ENCODE measurements at regions not wholly inside any gene's neighbourhood (a gene's known extent, or its start where the extent isn't known, plus 50 kb on each side); places are given as distances from the start of the nearest gene placed in this dataset.
"Not testable (repeated sequence)": the region's sequence is repeated elsewhere in the genome, so short reads cannot be mapped to it uniquely, and the experiment has no call there.

- DNase-seq, result no peak
Observed at GRCh38 chrX:81348388-81348787, 146.5 kb downstream of the SH3BGRL start.

- no peak for DNase-seq
Observed at GRCh38 chrX:81354954-81355353, 153.1 kb downstream of the SH3BGRL start.

- no peak for DNase-seq
Observed at GRCh38 chrX:81355436-81355835, 153.5 kb downstream of the SH3BGRL start.

GRCh38 chrX:81367291-81367690 is 165.4 kb downstream of the SH3BGRL start:
- no peak for DNase-seq

GRCh38 chrX:81377329-81377728 is 175.4 kb downstream of the SH3BGRL start:
- DNase-seq, result peak; percentile 1

- no peak for DNase-seq
Observed at GRCh38 chrX:81378560-81378959, 176.7 kb downstream of the SH3BGRL start.

- no peak for DNase-seq
Observed at GRCh38 chrX:81390237-81390636, 188.3 kb downstream of the SH3BGRL start.

GRCh38 chrX:81392396-81392795 is 190.5 kb downstream of the SH3BGRL start:
- no peak for DNase-seq

- no peak for DNase-seq
Observed at GRCh38 chrX:81405781-81406180, 203.9 kb downstream of the SH3BGRL start.

- DNase-seq, result no peak
Observed at GRCh38 chrX:81411517-81411916, 209.6 kb downstream of the SH3BGRL start.

GRCh38 chrX:81412428-81412827 is 210.5 kb downstream of the SH3BGRL start:
- no peak for DNase-seq

GRCh38 chrX:81412857-81413256 is 211.0 kb downstream of the SH3BGRL start:
- not testable (repeated sequence) for DNase-seq

- DNase-seq, result no peak
Observed at GRCh38 chrX:81414630-81415029, 212.7 kb downstream of the SH3BGRL start.
